ENCODE measurements at regions not wholly inside any gene's neighbourhood (a gene's known extent, or its start where the extent isn't known, plus 50 kb on each side); places are given as distances from the start of the nearest gene placed in this dataset.

DNA sequence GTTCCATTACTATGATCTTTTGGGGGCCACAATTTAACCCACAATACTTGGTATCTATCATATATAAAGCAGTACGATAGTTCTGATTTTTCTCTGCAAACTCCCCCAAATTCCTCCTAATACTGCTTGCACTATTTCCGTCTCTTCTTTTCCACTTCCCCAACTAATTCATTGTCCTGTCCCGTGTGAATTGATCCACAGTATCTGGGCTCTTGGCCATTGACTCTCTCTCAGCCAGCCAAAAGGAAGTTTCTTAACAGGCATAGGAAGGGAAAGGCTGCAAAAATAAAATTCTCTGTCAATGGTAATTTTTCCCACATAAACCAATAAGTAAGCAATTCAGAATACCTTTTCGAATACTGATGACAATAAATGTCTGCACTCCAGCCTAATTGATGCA is 91.7 kb upstream of the DSCAM start:
- Mint-ChIP-seq H3K27me3 (peaks cover 4% of the 10 kb centered on the region), H3K27ac (no peak overlapping the region), H3K9me3 (peaks cover 4% of the 10 kb centered on the region), H3K36me3 (no peaks in the 10 kb centered on the region), H3K4me1 (no peaks in the 10 kb centered on the region), H3K4me3 (no peak overlapping the region)
- no peak for DNase-seq (ENCODE audit: low spot score in 2 of 2)
- ATAC-seq (ENCODE audit: low read depth) = no peak

DNA sequence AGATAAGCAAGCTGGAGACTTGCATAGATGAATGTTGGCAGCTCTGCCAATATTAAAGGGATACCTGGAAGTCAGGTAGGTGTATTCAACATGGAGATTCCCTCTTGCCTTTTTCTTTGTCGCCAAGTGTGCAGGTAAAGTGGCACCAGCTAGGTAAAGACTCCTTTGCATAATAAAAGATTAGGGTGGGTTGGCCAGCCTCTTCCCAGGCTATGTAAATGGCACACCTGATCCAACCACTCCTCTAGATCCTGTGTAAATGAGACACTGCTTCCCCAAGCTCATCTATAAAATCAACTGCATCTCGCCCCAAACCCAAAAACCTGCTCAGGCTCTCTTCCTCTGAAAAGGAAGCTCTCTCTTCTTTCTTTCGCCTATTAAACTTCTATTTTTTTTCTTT is 100.8 kb upstream of the DSCAM start:
- no peak overlapping the region for H3K4me3 Mint-ChIP-seq
- H3K4me1 Mint-ChIP-seq = no peaks in the 10 kb centered on the region
- peaks cover 12% of the 10 kb centered on the region for H3K9me3 Mint-ChIP-seq
- H3K27ac Mint-ChIP-seq = no peak overlapping the region
- ATAC-seq (ENCODE audit: low read depth) (no peak), DNase-seq (ENCODE audit: low spot score in 2 of 2) (no peak)
- H3K27me3 Mint-ChIP-seq = peaks cover 2% of the 10 kb centered on the region
- no peaks in the 10 kb centered on the region for H3K36me3 Mint-ChIP-seq

DNA sequence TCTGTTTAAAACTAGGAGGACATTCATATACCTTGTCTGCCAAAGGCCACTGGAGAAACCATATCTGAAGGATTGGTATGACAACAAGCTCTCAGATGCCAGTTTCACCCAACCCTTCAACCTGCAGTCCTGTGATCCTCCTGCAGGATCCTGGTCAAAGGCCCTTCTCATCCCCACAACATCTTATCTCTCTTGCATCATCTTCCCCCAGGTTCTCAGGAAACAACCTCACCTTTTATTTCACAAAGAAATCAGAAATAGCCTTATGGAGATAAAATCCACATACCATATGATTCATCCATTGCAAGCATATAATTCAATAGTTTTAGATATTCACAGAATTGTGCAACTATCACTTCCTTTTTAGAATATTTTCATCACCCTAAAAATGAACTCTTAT is 104.0 kb upstream of the DSCAM start:
- Mint-ChIP-seq H3K9me3 (peaks cover 5% of the 10 kb centered on the region), H3K27ac (no peak overlapping the region), H3K27me3 (peaks cover 5% of the 10 kb centered on the region), H3K36me3 (no peaks in the 10 kb centered on the region), H3K4me1 (no peaks in the 10 kb centered on the region), H3K4me3 (no peak overlapping the region)
- ATAC-seq (ENCODE audit: low read depth) (no peak), DNase-seq (ENCODE audit: low spot score in 2 of 2) (no peak)

DNA sequence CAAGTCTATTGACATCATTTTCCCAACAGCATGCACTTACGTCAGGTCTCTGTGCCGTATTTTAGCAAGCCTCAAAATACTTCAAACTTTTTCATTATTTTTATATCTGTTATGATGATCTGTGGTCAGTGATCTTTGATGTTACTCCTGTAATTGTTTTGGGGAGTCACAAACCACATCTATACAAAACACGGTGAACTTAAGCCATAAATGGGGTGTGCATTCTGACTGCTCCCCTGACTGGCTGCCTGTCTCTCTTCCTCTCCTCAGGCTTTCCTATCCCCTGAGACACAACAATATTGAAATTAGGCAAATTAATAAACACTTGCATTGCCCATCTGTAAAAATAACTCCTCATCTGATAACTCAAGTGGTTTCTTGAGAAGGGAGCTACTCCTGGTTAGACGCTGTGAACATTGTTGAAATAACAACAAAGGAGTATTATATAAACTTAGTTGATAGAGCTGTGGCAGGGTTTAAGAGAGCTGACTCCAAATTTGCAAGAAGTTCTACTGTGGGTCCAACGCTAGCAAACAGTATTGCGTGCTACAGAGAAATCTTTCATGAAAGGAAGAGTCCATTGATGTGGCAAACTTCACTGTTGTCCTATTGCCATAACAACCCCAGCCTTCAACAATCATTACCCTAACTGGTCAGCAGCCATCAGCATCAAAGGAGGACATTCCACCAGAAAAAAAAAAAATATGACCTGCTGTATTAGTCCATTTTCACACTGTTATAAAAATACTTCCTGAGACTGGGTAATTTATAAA is 105.8 kb upstream of the DSCAM start:
- Mint-ChIP-seq H3K27me3 (peaks cover 10% of the 10 kb centered on the region), H3K9me3 (peaks cover 1% of the 10 kb centered on the region)

DNA sequence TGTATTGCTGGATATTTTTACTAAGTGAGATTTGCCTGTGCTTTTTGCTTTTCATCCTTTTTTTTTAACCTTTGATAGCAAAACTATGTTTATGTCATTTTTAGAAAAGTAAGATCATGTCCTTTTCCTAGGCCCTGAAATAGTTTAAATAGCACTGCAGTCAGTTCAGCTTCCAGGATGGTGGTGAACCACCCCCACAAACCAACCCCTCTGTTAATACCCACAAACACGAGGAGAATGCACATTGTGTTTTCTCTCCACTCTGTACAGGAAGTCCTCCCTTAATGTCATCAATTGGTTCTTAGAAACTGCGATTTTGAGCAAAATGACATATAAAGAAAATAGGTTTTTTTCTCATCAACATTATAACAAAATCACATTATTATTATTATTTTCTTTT is 117.7 kb upstream of the DSCAM start:
- no peak overlapping the region for H3K4me3 Mint-ChIP-seq
- H3K9me3 Mint-ChIP-seq = peaks cover 4% of the 10 kb centered on the region
- H3K27ac Mint-ChIP-seq = no peak overlapping the region
- peaks cover 6% of the 10 kb centered on the region for H3K27me3 Mint-ChIP-seq
- no peaks in the 10 kb centered on the region for H3K4me1 Mint-ChIP-seq
- ATAC-seq (ENCODE audit: low read depth) (no peak), DNase-seq (ENCODE audit: low spot score in 2 of 2) (no peak)
- H3K36me3 Mint-ChIP-seq = no peaks in the 10 kb centered on the region

More for the DNA sequence above, 105.8 kb upstream of the DSCAM start:
- Mint-ChIP-seq H3K4me3 (no peak overlapping the region), H3K27ac (no peak overlapping the region), H3K4me1 (no peaks in the 10 kb centered on the region), H3K36me3 (no peaks in the 10 kb centered on the region)
- ATAC-seq (ENCODE audit: low read depth) (no peak), DNase-seq (ENCODE audit: low spot score in 2 of 2) (no peak)

DNA sequence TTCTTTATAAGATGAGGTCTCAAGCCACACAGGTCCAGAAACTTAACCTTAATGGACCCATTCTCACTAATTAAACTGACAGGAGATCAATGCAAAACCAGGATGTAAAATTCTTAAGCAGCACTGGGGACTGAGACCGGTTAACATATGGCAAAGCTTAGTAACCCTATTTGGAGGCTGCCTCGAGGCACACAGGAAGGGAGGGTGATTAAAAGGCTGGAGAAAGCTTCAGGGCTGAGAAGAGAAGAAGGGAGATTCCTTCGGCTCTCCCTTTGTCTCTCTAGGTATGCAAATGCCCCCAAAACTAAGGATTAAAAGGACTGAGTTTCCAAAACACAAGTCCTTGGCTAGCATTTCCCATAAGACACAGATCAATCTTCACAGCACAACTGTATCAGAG is 120.8 kb upstream of the DSCAM start:
- no peak overlapping the region for H3K27ac Mint-ChIP-seq
- ATAC-seq (ENCODE audit: low read depth) = no peak
- H3K4me3 Mint-ChIP-seq = no peak overlapping the region

DNA sequence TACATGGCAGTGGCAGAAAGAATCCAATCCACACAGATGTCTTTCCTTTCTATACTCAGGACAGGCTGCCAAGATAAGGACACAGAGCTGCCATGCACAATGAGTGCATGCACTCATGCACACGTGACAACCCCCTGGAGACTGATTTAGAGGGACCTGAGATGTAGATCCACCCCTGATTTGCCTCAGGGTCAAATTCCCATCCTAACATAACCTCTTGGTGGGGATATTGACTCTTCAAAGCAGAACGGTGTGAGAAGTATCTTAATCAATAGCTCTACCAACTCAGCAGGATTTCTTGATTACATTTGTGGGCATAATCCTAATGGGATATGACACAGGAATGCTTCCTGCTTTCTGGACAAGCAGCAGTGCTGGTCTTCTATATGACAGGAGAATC is 125.2 kb upstream of the DSCAM start:
- Mint-ChIP-seq H3K4me1 (peaks cover 3% of the 10 kb centered on the region), H3K9me3 (peaks cover 6% of the 10 kb centered on the region), H3K27ac (no peak overlapping the region), H3K36me3 (no peaks in the 10 kb centered on the region), H3K27me3 (peaks cover 5% of the 10 kb centered on the region), H3K4me3 (no peak overlapping the region)
- no peak for DNase-seq (ENCODE audit: low spot score in 2 of 2)
- no peak for ATAC-seq (ENCODE audit: low read depth)

More for the DNA sequence above, 120.8 kb upstream of the DSCAM start:
- DNase-seq (ENCODE audit: low spot score in 2 of 2) = no peak
- Mint-ChIP-seq H3K27me3 (peaks cover 6% of the 10 kb centered on the region), H3K4me1 (no peaks in the 10 kb centered on the region), H3K9me3 (peaks cover 2% of the 10 kb centered on the region), H3K36me3 (no peaks in the 10 kb centered on the region)

DNA sequence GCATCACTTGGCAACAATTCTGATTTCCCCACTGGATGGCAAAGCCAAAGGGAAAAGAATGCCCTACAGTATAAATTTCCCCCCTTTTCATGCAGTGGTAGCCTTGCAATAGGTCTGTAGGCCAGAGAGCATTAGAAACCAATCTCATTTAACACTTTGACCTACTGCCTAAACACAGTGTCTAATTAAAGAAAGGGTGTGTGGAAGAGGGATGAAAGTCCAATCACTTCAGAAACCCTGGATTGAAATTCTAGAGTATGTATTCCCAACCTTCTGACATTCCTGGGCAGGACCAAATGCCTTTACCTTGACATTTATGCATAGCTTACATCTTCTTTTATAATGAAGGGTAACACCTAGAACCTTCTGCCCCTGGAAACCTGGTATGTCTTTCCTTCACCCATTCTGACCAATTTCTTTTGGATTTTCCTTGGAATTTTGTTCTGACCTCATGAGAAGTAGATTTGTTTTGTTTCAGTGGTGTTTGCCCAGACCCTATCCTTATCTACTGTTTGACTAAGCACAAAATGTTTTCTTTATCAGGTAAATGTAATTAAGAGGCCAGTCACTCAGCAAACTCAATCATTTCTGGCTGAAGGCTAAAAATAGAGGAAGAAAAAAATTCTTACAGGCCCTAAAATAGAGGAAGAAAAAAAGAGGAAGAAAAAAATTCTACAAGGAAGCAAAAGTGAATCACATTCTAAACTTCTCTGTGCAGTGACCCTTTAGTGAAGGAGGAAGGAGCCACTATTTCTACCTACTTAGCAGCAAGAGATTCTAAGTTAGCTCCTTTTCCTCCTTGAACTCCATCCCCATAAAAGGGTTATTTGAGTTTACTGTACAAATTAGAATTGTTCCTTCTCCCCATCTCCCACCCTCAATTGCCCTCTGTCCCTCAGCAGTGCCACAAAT is 129.5 kb upstream of the DSCAM start:
- peaks cover 11% of the 10 kb centered on the region for H3K9me3 Mint-ChIP-seq
- no peak overlapping the region for H3K4me3 Mint-ChIP-seq
- ATAC-seq (ENCODE audit: low read depth) (no peak), DNase-seq (ENCODE audit: low spot score in 2 of 2) (no peak)
- H3K27ac Mint-ChIP-seq = no peak overlapping the region
- H3K4me1 Mint-ChIP-seq = peaks cover 3% of the 10 kb centered on the region
- peaks cover 1% of the 10 kb centered on the region for H3K27me3 Mint-ChIP-seq
- no peaks in the 10 kb centered on the region for H3K36me3 Mint-ChIP-seq

DNA sequence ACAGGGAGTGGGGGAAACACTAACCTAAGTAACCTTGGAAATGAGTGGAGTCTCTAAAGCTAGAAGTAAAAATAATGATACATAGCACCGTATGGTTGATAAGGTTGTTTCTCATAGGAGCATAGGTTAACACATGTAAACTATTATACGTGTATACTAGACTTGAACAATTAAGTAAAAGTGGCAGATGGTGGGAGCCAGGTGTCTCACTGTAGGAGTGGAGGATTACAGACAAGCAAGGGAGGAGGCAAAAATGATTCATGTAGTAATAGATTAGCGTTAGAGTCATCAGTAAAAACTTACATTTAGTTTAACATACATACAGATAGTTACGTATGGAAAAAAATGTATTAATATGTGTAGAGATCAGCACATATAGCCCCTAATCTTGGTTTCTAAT is 138.4 kb upstream of the DSCAM start:
- peaks cover 13% of the 10 kb centered on the region for H3K9me3 Mint-ChIP-seq
- H3K27ac Mint-ChIP-seq = no peak overlapping the region

DNA sequence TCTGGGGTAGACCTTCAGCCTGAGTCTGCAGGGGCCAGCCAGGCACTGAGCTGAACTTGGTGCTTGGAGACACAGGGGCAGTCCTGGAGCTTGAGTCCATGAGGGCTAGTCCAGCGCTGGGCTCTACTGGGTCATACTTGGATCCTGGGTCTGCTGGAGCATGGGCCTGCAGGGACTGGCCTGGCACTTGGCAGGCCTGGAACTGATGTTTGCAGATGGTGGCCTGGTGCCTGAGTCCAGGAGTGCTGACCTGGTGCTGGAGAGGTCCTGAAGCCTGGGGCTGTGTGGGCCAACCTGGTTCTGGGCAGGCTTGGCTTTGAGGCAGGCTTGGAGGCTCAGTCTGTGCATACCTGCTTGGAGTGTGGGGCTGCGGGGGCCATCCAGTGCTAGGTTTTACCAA is 143.4 kb upstream of the DSCAM start:
- Mint-ChIP-seq H3K36me3 (no peaks in the 10 kb centered on the region), H3K9me3 (peaks cover 5% of the 10 kb centered on the region), H3K27ac (no peak overlapping the region), H3K4me3 (no peak overlapping the region), H3K4me1 (no peaks in the 10 kb centered on the region), H3K27me3 (no peaks in the 10 kb centered on the region)
- ATAC-seq (ENCODE audit: low read depth) (no peak), DNase-seq (ENCODE audit: low spot score in 2 of 2) (no peak)

More for the DNA sequence above, 138.4 kb upstream of the DSCAM start:
- no peak overlapping the region for H3K4me3 Mint-ChIP-seq
- ATAC-seq (ENCODE audit: low read depth) = no peak
- H3K4me1 Mint-ChIP-seq = no peaks in the 10 kb centered on the region
- H3K36me3 Mint-ChIP-seq = no peaks in the 10 kb centered on the region
- DNase-seq (ENCODE audit: low spot score in 2 of 2) = no peak
- peaks cover 1% of the 10 kb centered on the region for H3K27me3 Mint-ChIP-seq

DNA sequence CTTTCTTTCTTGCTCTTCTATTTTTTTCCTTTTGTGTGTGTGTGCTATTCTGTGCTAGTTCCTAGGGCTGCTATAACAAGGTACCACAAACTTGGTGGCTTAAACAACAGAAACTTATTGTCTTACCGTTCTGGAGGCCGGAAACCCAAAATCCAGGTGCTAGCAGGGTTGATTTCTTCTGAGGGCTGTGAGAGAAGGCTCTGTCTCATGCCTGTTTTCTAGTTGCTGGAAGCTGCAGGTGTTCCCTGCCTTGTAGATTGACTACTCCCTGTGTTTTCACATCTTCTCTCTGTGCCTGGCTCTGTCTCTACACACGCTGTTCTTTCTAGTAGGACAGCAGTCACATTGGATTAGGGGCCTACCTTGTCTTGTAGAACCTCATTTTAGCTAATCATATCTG is 150.9 kb upstream of the DSCAM start:
- H3K4me3 Mint-ChIP-seq = no peak overlapping the region
- no peaks in the 10 kb centered on the region for H3K4me1 Mint-ChIP-seq
- DNase-seq (ENCODE audit: low spot score in 2 of 2) = no peak
- peak overlapping the region; percentile 32 for H3K27ac Mint-ChIP-seq
- ATAC-seq (ENCODE audit: low read depth) = no peak
- H3K9me3 Mint-ChIP-seq = peaks cover 9% of the 10 kb centered on the region
- peaks cover 2% of the 10 kb centered on the region for H3K36me3 Mint-ChIP-seq
- no peaks in the 10 kb centered on the region for H3K27me3 Mint-ChIP-seq

DNA sequence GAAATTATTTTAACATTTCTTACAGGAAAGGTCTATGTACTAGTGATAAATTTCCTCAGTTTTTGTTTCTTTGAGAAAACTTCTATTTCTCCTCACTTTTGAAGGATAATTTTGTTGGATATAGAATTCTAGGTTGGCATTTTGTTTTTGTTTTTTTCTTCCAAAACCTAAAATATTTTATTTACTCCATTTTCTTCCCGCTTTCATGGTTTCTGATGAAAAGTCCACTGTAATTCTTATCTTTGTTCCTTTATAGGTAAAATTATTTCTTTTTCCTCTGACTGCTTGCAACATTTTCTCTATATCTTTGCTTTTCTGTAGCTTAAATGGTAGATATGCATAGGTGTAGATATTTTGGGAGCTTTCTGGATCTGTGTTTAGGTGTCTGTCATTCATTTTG is 153.9 kb upstream of the DSCAM start:
- Mint-ChIP-seq H3K27me3 (peaks cover 2% of the 10 kb centered on the region), H3K4me3 (no peak overlapping the region), H3K36me3 (peaks cover 2% of the 10 kb centered on the region), H3K27ac (no peak overlapping the region), H3K9me3 (peaks cover 9% of the 10 kb centered on the region), H3K4me1 (no peaks in the 10 kb centered on the region)
- DNase-seq (ENCODE audit: low spot score in 2 of 2) = no peak
- ATAC-seq (ENCODE audit: low read depth) = no peak

DNA sequence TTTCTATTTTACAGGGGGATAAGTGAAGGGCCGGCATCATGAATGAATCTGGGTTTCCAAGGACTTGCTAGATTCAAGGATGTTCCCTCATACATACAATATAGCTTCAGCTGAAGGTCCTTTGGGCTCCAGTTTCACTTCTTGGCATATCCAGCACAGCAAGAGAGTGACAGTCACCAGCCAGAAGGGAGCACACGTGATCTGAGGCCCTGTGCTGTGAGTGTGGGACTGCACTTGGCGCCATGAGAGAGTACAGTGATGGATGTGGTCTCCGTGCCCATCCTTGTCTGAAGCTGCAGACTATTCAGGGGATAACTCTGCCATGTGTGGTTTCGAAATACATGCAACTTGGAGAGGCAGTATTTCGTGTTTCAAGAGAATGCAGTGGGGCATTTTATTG is 159.7 kb upstream of the DSCAM start:
- H3K36me3 Mint-ChIP-seq = no peaks in the 10 kb centered on the region
- H3K27me3 Mint-ChIP-seq = peaks cover 2% of the 10 kb centered on the region
- H3K9me3 Mint-ChIP-seq = no peaks in the 10 kb centered on the region
- ATAC-seq (ENCODE audit: low read depth) = no peak
- H3K4me1 Mint-ChIP-seq = no peaks in the 10 kb centered on the region
- DNase-seq (ENCODE audit: low spot score in 2 of 2) = no peak
- no peak overlapping the region for H3K27ac Mint-ChIP-seq
- H3K4me3 Mint-ChIP-seq = no peak overlapping the region

DNA sequence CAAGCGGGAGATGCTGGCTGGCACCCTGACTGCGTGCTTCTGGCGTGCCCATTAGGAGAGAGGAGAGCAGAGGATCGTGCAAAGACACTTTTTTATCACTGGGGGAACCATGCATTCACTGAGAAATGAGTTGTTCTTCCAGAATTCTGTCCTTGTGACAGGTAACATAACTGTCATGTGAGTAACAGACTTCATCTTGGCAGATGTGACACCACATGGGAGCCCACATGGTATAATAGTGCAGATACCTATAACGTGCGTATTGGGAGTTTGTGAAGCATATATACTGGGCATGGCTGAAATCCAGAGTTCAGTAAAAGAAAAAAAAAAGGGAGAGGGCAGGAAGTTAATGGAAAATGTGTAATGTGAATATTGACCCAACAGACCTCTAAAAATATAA is 159.6 kb upstream of the BACE2 start:
- Mint-ChIP-seq H3K9me3 (no peaks in the 10 kb centered on the region), H3K36me3 (no peaks in the 10 kb centered on the region), H3K27ac (no peak overlapping the region), H3K4me1 (no peaks in the 10 kb centered on the region), H3K27me3 (peaks cover 2% of the 10 kb centered on the region), H3K4me3 (no peak overlapping the region)
- ATAC-seq (ENCODE audit: low read depth) (no peak), DNase-seq (ENCODE audit: low spot score in 2 of 2) (no peak)

All from memory B cell (primary cell).